ENCODE measurements at regions not wholly inside any gene's neighbourhood (a gene's known extent, or its start where the extent isn't known, plus 50 kb on each side); places are given as distances from the start of the nearest gene placed in this dataset.

DNA sequence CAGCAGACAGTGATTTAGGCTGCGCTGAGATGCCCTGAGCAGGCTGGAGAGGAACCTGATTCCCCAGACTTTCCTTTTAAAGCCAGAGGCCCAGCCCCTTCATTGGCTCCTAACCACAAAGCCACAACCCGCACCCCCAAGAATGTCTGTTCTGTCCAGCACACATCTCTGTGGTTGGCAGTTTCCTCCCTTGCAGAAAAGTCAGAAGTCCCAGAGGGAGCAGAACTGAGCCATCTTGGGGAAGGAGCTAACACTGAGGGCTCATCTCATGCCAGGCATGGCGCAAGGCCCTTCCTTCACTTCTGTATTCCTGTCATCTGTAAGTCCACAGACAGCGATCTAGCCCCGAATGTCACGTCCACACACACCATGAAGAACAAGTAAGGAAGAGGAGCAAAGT is 97.1 kb upstream of the SYT13 start:
- Histone ChIP-seq H3K9me3 (replicated peaks in 1 of 2; ENCODE audit: control insufficient read depth in 2 of 2, insufficient read depth in 1 of 2, low read depth in 1 of 2, low read length in 2 of 2) (no peaks in the 10 kb centered on the region), H4K8ac (ENCODE audit: low read depth, low read length) (no peak overlapping the region), H4K91ac (ENCODE audit: low read depth, low read length, poor library complexity) (no peak overlapping the region), H3K27ac (replicated peaks; ENCODE audit: low read length) (no peak overlapping the region), H3K18ac (ENCODE audit: low read length) (peak overlapping the region; percentile 39), H2BK15ac (ENCODE audit: low read length) (no peak overlapping the region), H3K27me3 (ENCODE audit: control insufficient read depth in 3 of 3, insufficient read depth in 3 of 3, low read depth in 1 of 3, low read length in 3 of 3) (peaks cover 0 to 23% (median 0%) of the 10 kb centered on the region in 3 experiments), H3K9ac (ENCODE audit: low read depth, low read length, poor library complexity) (no peak overlapping the region), H3K4me3 (ENCODE audit: low read length in 2 of 2) (no peak overlapping the region), H2BK120ac (ENCODE audit: low read depth, low read length) (no peak overlapping the region), H2BK12ac (ENCODE audit: low read length) (no peak overlapping the region), H3K4me2 (ENCODE audit: insufficient read depth, low read length, poor library complexity, severe bottlenecking) (no peak overlapping the region), H3K23ac (ENCODE audit: low read depth, low read length, poor library complexity) (no peak overlapping the region), H3K79me1 (ENCODE audit: low read depth, low read length) (no peaks in the 10 kb centered on the region), H3K36me3 (replicated peaks in 1 of 2; ENCODE audit: control insufficient read depth in 2 of 2, insufficient read depth in 2 of 2, low read length in 2 of 2) (no peaks in the 10 kb centered on the region), H3K14ac (ENCODE audit: low read length) (no peak overlapping the region), H3K4me1 (ENCODE audit: control insufficient read depth in 2 of 2, insufficient read depth in 1 of 2, low read depth in 1 of 2, low read length in 2 of 2) (peaks cover 7 to 26% of the 10 kb centered on the region in 2 donors), H2BK5ac (ENCODE audit: low read length) (no peak overlapping the region), H2AFZ (ENCODE audit: low read length) (no peak overlapping the region), H3K4ac (ENCODE audit: low read length) (no peak overlapping the region), H2AK5ac (ENCODE audit: low read depth, low read length) (peak overlapping the region; percentile 6)
- WGBS, 2 donors (ENCODE audit: extremely low coverage in 2 of 2, insufficient read length in 2 of 2, insufficient replicate concordance in 1 of 2): no CpG with 5 or more reads among the region's 6 CpGs
- DNase-seq (ENCODE audit: low spot score): no peak

DNA sequence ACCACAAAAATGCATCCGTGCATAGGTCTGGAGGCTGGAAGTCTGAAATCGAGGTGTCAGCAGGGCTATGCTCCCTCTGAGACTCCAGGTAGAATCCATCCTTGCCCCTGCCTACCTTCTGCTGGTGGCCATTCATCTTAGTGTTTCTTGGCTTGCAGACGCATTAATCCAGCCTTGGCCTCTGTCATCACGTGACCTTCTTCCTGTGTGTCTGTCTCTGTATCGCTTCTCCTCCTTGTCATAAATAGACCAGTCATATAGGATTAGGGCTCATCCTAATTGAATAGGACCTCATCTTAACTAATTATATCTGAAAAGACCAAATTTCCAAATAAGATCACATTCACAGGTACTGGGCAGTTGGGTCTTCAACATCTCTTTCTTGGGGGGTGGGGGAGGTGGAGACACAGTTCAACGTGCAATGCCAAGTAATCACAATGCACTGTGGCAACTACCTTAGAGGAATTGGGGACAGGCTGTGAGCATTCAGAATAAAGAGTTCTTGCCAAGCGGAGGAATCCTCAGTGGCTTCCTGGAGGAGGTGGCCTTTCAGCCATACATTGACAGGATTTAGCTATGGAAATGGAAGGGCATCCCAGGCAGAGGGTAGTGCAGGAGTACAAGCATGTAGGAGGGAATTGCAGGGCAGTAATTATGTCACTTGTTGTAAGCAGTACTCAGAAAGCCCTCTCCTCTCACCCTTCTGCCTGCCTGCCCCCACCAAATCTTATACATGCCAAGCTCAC is 96.2 kb upstream of the SYT13 start:
- Histone ChIP-seq H2BK5ac (ENCODE audit: low read length) (peak overlapping the region; percentile 47), H3K18ac (ENCODE audit: low read length) (no peak overlapping the region), H3K4me3 (ENCODE audit: low read length in 2 of 2) (no peak overlapping the region), H2BK120ac (ENCODE audit: low read depth, low read length) (no peak overlapping the region), H3K36me3 (replicated peaks in 1 of 2; ENCODE audit: control insufficient read depth in 2 of 2, insufficient read depth in 2 of 2, low read length in 2 of 2) (no peaks in the 10 kb centered on the region), H2BK15ac (ENCODE audit: low read length) (no peak overlapping the region), H3K9ac (ENCODE audit: low read depth, low read length, poor library complexity) (no peak overlapping the region), H3K4ac (ENCODE audit: low read length) (no peak overlapping the region), H3K14ac (ENCODE audit: low read length) (no peak overlapping the region), H4K91ac (ENCODE audit: low read depth, low read length, poor library complexity) (no peak overlapping the region), H3K9me3 (replicated peaks in 1 of 2; ENCODE audit: control insufficient read depth in 2 of 2, insufficient read depth in 1 of 2, low read depth in 1 of 2, low read length in 2 of 2) (no peaks in the 10 kb centered on the region), H2BK12ac (ENCODE audit: low read length) (no peak overlapping the region), H3K23ac (ENCODE audit: low read depth, low read length, poor library complexity) (no peak overlapping the region), H3K27ac (replicated peaks; ENCODE audit: low read length) (no peak overlapping the region), H2AK5ac (ENCODE audit: low read depth, low read length) (no peak overlapping the region), H3K4me1 (ENCODE audit: control insufficient read depth in 2 of 2, insufficient read depth in 1 of 2, low read depth in 1 of 2, low read length in 2 of 2) (peaks cover 7 to 26% of the 10 kb centered on the region in 2 donors), H3K4me2 (ENCODE audit: insufficient read depth, low read length, poor library complexity, severe bottlenecking) (no peak overlapping the region), H4K8ac (ENCODE audit: low read depth, low read length) (no peak overlapping the region), H3K27me3 (ENCODE audit: control insufficient read depth in 3 of 3, insufficient read depth in 3 of 3, low read depth in 1 of 3, low read length in 3 of 3) (peaks cover 0 to 24% (median 0%) of the 10 kb centered on the region in 3 experiments), H2AFZ (ENCODE audit: low read length) (no peak overlapping the region), H3K79me1 (ENCODE audit: low read depth, low read length) (no peaks in the 10 kb centered on the region)
- no peak for DNase-seq (ENCODE audit: low spot score)
- WGBS, 2 donors (ENCODE audit: extremely low coverage in 2 of 2, insufficient read length in 2 of 2, insufficient replicate concordance in 1 of 2): no CpG with 5 or more reads among the region's 7 CpGs

DNA sequence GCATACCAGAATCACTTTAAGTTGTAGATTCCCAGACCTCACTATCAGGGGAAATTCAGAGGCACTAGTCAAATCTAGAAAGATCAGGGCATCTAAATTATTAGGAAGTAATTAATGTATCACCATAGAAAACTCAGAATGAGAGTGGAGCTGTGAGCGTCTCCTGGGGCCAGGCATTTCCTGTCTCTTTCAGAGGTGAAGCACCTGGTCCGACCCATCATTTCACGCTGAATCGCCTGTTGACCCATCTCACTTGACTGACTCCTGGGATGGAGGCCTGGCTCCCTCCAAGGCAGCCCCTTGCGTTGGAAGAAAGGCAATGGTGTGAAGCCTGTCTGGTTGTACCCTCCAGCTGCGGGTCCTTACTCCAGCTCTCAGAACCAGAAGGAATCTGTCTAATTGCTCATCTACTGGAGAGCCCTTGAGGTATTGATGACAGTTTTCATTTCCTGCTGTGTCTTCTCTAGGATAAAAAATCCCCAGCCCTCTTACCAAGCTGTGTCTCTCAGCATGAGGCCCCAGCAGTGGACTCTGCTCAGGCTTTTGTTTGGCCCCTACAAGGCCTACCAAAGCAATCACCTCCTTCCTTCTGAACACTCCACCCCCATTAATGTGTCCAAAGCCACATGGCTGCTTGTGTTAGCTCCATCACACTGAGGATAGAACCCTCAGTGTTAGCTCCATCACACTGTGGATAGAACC is 93.2 kb upstream of the SYT13 start:
- H3K79me1 ChIP-seq (ENCODE audit: low read depth, low read length): no peaks in the 10 kb centered on the region
- no peak overlapping the region for H3K14ac ChIP-seq (ENCODE audit: low read length)
- H2BK12ac ChIP-seq (ENCODE audit: low read length): no peak overlapping the region
- no peak overlapping the region for H3K4me3 ChIP-seq (ENCODE audit: low read length in 2 of 2)
- no peak overlapping the region for H3K4ac ChIP-seq (ENCODE audit: low read length)
- H3K4me1 ChIP-seq (ENCODE audit: control insufficient read depth in 2 of 2, insufficient read depth in 1 of 2, low read depth in 1 of 2, low read length in 2 of 2): peaks cover 3 to 5% of the 10 kb centered on the region in 2 donors
- H3K18ac ChIP-seq (ENCODE audit: low read length): no peak overlapping the region
- no peak overlapping the region for H2BK15ac ChIP-seq (ENCODE audit: low read length)
- peaks cover 0 to 45% (median 0%) of the 10 kb centered on the region in 3 experiments for H3K27me3 ChIP-seq (ENCODE audit: control insufficient read depth in 3 of 3, insufficient read depth in 3 of 3, low read depth in 1 of 3, low read length in 3 of 3)
- H3K23ac ChIP-seq (ENCODE audit: low read depth, low read length, poor library complexity): no peak overlapping the region
- H2AFZ ChIP-seq (ENCODE audit: low read length): no peak overlapping the region
- H2BK5ac ChIP-seq (ENCODE audit: low read length): no peak overlapping the region
- no peaks in the 10 kb centered on the region for H3K36me3 ChIP-seq (replicated peaks in 1 of 2; ENCODE audit: control insufficient read depth in 2 of 2, insufficient read depth in 2 of 2, low read length in 2 of 2)
- no peak overlapping the region for H2AK5ac ChIP-seq (ENCODE audit: low read depth, low read length)
- DNase-seq (ENCODE audit: low spot score): no peak
- H2BK120ac ChIP-seq (ENCODE audit: low read depth, low read length): no peak overlapping the region
- no CpG with 5 or more reads among the region's 6 CpGs for WGBS, 2 donors (ENCODE audit: extremely low coverage in 2 of 2, insufficient read length in 2 of 2, insufficient replicate concordance in 1 of 2)
- H3K9ac ChIP-seq (ENCODE audit: low read depth, low read length, poor library complexity): no peak overlapping the region
- H3K9me3 ChIP-seq (replicated peaks in 1 of 2; ENCODE audit: control insufficient read depth in 2 of 2, insufficient read depth in 1 of 2, low read depth in 1 of 2, low read length in 2 of 2): no peaks in the 10 kb centered on the region
- no peak overlapping the region for H4K91ac ChIP-seq (ENCODE audit: low read depth, low read length, poor library complexity)
- H4K8ac ChIP-seq (ENCODE audit: low read depth, low read length): no peak overlapping the region
- no peak overlapping the region for H3K4me2 ChIP-seq (ENCODE audit: insufficient read depth, low read length, poor library complexity, severe bottlenecking)
- no peak overlapping the region for H3K27ac ChIP-seq (replicated peaks; ENCODE audit: low read length)

DNA sequence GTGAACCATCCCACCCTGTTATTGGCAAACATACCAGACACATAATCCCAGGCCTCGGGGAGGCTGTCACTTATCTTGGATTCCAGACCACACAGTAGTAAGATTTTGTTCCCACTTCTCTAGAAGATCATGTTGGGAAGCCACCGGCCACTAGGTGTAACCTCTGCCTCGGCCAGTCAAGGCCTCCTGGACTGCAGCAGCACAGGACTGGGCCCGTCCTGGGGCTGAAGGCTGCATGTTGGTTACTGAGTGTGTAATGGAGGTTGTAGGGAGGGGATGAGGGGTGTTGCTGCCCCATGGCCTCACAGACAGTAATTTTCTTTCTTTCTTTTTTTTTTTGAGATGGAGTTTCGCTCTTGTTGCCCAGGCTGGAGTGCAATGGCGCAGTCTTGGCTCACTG is 92.4 kb upstream of the SYT13 start:
- Histone ChIP-seq H3K4me2 (ENCODE audit: insufficient read depth, low read length, poor library complexity, severe bottlenecking) (no peak overlapping the region), H3K9ac (ENCODE audit: low read depth, low read length, poor library complexity) (no peak overlapping the region), H3K23ac (ENCODE audit: low read depth, low read length, poor library complexity) (no peak overlapping the region), H2BK5ac (ENCODE audit: low read length) (no peak overlapping the region), H3K79me1 (ENCODE audit: low read depth, low read length) (no peaks in the 10 kb centered on the region), H3K36me3 (replicated peaks in 1 of 2; ENCODE audit: control insufficient read depth in 2 of 2, insufficient read depth in 2 of 2, low read length in 2 of 2) (no peaks in the 10 kb centered on the region), H3K14ac (ENCODE audit: low read length) (no peak overlapping the region), H2BK15ac (ENCODE audit: low read length) (no peak overlapping the region), H4K91ac (ENCODE audit: low read depth, low read length, poor library complexity) (no peak overlapping the region), H3K27ac (replicated peaks; ENCODE audit: low read length) (no peak overlapping the region), H2BK120ac (ENCODE audit: low read depth, low read length) (no peak overlapping the region), H3K18ac (ENCODE audit: low read length) (peak overlapping the region; percentile 67), H2AFZ (ENCODE audit: low read length) (no peak overlapping the region), H3K9me3 (replicated peaks in 1 of 2; ENCODE audit: control insufficient read depth in 2 of 2, insufficient read depth in 1 of 2, low read depth in 1 of 2, low read length in 2 of 2) (no peaks in the 10 kb centered on the region), H3K4ac (ENCODE audit: low read length) (no peak overlapping the region), H3K27me3 (ENCODE audit: control insufficient read depth in 3 of 3, insufficient read depth in 3 of 3, low read depth in 1 of 3, low read length in 3 of 3) (peaks cover 0 to 46% (median 0%) of the 10 kb centered on the region in 3 experiments), H4K8ac (ENCODE audit: low read depth, low read length) (no peak overlapping the region), H3K4me1 (ENCODE audit: control insufficient read depth in 2 of 2, insufficient read depth in 1 of 2, low read depth in 1 of 2, low read length in 2 of 2) (peaks cover 3 to 4% of the 10 kb centered on the region in 2 donors), H3K4me3 (ENCODE audit: low read length in 2 of 2) (no peak overlapping the region), H2BK12ac (ENCODE audit: low read length) (no peak overlapping the region), H2AK5ac (ENCODE audit: low read depth, low read length) (no peak overlapping the region)
- DNase-seq (ENCODE audit: low spot score): no peak
- no CpG with 5 or more reads among the region's 6 CpGs for WGBS, 2 donors (ENCODE audit: extremely low coverage in 2 of 2, insufficient read length in 2 of 2, insufficient replicate concordance in 1 of 2)

All from neuronal stem cell (in vitro differentiated cells).